ENCODE measurements at regions not wholly inside any gene's neighbourhood (a gene's known extent, or its start where the extent isn't known, plus 50 kb on each side); places are given as distances from the start of the nearest gene placed in this dataset.

GRCh38 chr6:141117874-141118273, 1014.9 kb upstream of the GJE1 start:
- DNase-seq (ENCODE audit: low read depth), result no peak
- no peak for TF ChIP-seq CTCF (IDR thresholded peaks at IDR 0.05; ENCODE audit: insufficient read depth, low read depth, low read length, missing control alignments)
- no peak overlapping the region for H3K4me3 ChIP-seq (ENCODE audit: low read length)

GRCh38 chr6:141110481-141110880, 1022.2 kb upstream of the GJE1 start:
- DNase-seq (ENCODE audit: low read depth), result peak; percentile 93
- no peak overlapping the region for H3K4me3 ChIP-seq (ENCODE audit: low read length)
- TF ChIP-seq CTCF (IDR thresholded peaks at IDR 0.05; ENCODE audit: insufficient read depth, low read depth, low read length, missing control alignments), result no peak

DNA sequence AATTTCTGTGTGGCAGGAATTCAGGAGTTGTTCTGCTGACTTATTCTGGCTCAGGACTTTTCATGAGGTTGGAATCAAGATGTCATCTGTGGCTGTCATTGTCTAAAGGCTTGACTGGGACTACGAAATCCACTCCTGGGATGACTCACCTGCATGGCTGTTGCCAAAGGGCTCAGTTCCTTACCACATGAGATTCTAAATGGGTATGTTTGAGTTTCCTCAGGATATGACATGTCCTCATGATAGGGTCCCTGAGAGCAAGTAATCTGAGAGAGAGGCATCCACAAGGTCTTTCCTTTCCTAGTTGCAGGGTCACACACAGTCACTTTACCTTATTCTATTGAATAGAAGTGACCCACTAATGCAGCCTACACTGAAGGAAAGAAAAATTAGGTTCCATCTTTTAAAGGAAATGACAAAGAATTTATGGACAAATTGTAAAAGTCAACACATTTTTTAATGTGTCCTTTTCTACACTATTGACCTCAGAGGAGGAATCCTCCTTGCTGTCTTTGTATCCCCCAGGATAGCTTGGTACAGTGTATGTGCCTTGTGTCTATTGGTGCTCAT, 1025.0 kb upstream of the GJE1 start:
- no peak overlapping the region for H3K4me3 ChIP-seq (ENCODE audit: low read length)
- DNase-seq (ENCODE audit: low read depth), result peak; percentile 92
- TF ChIP-seq CTCF (IDR thresholded peaks at IDR 0.05; ENCODE audit: insufficient read depth, low read depth, low read length, missing control alignments), result no peak

- peak; percentile 11 for DNase-seq (ENCODE audit: low read depth)
- no peak overlapping the region for H3K4me3 ChIP-seq (ENCODE audit: low read length)
- TF ChIP-seq CTCF (IDR thresholded peaks at IDR 0.05; ENCODE audit: insufficient read depth, low read depth, low read length, missing control alignments), result no peak
These were observed 1027.2 kb upstream of the GJE1 start for GRCh38 chr6:141105481-141105880.

DNA sequence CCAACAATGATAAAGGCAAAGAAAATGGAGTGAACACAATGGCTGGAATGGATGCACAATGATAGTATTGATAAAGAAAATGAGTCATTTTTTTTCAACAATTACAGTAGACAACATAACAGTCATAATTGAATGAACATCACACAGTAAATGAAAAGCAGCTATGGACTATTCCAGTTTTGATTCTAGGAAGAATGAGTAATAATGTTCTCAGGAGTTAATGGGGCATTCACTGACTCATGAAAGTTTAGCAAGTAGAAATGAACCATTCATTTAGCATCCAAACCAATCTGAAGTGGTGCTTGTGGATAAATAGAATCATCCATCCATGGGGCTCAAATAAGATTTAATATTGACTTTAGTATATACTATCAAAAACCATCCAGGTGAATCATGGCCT, 1029.5 kb upstream of the GJE1 start:
- TF ChIP-seq CTCF (IDR thresholded peaks at IDR 0.05; ENCODE audit: insufficient read depth, low read depth, low read length, missing control alignments), result no peak
- no peak overlapping the region for H3K4me3 ChIP-seq (ENCODE audit: low read length)
- peak; percentile 77 for DNase-seq (ENCODE audit: low read depth)

- no peak for TF ChIP-seq CTCF (IDR thresholded peaks at IDR 0.05; ENCODE audit: insufficient read depth, low read depth, low read length, missing control alignments)
- H3K4me3 ChIP-seq (ENCODE audit: low read length), result no peak overlapping the region
- peak; percentile 72 for DNase-seq (ENCODE audit: low read depth)
These were observed 1035.3 kb upstream of the GJE1 start for GRCh38 chr6:141097471-141097870.

DNA sequence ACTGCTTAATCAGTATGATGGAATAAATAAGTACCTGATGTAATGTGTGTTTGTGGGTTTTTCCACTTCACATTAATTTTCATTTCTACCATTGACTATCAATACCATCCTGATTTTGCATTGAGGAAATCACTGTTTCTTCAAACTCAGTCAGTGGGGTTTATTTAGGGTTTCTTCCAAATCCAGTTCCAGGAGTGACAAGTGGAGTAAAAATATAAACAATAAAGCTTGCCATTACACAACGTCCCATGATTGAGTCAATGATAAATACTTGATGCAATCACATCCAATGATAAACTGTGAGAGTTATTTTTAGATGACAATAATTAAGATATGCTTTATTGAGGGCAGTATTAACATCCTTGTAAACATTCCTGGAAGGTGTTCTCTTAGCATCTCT, 1037.4 kb upstream of the GJE1 start:
- H3K4me3 ChIP-seq (ENCODE audit: low read length), result no peak overlapping the region
- no peak for TF ChIP-seq CTCF (IDR thresholded peaks at IDR 0.05; ENCODE audit: insufficient read depth, low read depth, low read length, missing control alignments)
- no peak for DNase-seq (ENCODE audit: low read depth)

All from epithelial cell of esophagus (primary cell).